ENCODE measurements at regions not wholly inside any gene's neighbourhood (a gene's known extent, or its start where the extent isn't known, plus 50 kb on each side); places are given as distances from the start of the nearest gene placed in this dataset.

- TF ChIP-seq MXI1 (IDR thresholded peaks at IDR 0.05; ENCODE audit: low read depth, low read length) (no peak), JUND (IDR thresholded peaks at IDR 0.05) (no peak), EZH2phosphoT487 (IDR thresholded peaks at IDR 0.05; ENCODE audit: borderline replicate concordance, low read depth) (no peak), USF2 (IDR thresholded peaks at IDR 0.05; ENCODE audit: borderline replicate concordance, low read depth, low read length) (no peak), POLR2AphosphoS5 (IDR thresholded peaks at IDR 0.05; ENCODE audit: low read depth, low read length) (no peak), EP300 (IDR thresholded peaks at IDR 0.05; ENCODE audit: borderline replicate concordance in 1 of 2, low read depth in 1 of 2, low read length in 1 of 2) (no peak), YY1 (IDR thresholded peaks at IDR 0.05; ENCODE audit: low read depth) (no peak), USF1 (IDR thresholded peaks at IDR 0.05; ENCODE audit: borderline replicate concordance, low read depth) (no peak), ZBTB33 (IDR thresholded peaks at IDR 0.05; ENCODE audit: borderline replicate concordance, low read depth) (no peak), TAF1 (IDR thresholded peaks at IDR 0.05; ENCODE audit: borderline replicate concordance, low read depth, low read length) (no peak)
- TF ChIP-seq, protein P1, sequence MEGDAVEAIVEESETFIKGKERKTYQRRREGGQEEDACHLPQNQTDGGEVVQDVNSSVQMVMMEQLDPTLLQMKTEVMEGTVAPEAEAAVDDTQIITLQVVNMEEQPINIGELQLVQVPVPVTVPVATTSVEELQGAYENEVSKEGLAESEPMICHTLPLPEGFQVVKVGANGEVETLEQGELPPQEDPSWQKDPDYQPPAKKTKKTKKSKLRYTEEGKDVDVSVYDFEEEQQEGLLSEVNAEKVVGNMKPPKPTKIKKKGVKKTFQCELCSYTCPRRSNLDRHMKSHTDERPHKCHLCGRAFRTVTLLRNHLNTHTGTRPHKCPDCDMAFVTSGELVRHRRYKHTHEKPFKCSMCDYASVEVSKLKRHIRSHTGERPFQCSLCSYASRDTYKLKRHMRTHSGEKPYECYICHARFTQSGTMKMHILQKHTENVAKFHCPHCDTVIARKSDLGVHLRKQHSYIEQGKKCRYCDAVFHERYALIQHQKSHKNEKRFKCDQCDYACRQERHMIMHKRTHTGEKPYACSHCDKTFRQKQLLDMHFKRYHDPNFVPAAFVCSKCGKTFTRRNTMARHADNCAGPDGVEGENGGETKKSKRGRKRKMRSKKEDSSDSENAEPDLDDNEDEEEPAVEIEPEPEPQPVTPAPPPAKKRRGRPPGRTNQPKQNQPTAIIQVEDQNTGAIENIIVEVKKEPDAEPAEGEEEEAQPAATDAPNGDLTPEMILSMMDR (IDR thresholded peaks at IDR 0.05) = no peak
Measured at GRCh38 chr9:25377039-25377438, 301.2 kb downstream of the TUSC1 start.
